ENCODE measurements at regions not wholly inside any gene's neighbourhood (a gene's known extent, or its start where the extent isn't known, plus 50 kb on each side); places are given as distances from the start of the nearest gene placed in this dataset.

- DNase-seq (ENCODE audit: low spot score), result peak; percentile 51
Measured at GRCh38 chr18:11553098-11553940, 56.1 kb upstream of the SLC35G4 start.

DNA sequence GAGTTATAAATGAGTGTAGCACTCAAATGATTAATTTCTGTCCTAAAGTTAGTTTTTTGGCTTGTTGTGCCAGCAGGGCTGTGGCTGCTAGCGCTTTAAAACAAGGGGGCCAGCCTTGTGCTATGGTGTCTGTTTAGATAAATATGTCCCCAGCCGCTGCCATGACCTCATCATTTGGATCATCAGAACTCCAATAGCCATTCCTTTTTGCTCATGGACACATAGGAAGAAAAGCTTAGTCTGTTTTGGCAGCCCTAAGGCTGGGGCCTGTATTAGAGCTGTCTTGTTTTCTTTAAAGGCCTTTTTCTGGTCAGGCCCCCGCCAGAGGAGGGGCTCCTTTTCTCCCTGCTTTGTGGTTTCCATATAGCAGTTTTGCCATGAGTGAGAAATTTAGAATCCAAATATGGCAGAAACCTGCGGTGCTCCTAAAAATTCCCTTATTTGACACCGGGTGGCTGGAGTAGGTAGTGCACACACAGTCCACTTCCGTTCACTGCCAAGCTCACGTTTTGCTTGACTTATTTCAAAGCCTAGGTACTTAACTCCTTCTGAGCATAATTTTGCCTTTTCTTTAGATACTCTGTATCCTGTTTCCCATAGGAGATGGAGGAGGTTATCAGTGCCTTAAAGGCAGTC lies 60.4 kb upstream of the SLC35G4 start:
- DNase-seq (ENCODE audit: low spot score), result no peak

DNA sequence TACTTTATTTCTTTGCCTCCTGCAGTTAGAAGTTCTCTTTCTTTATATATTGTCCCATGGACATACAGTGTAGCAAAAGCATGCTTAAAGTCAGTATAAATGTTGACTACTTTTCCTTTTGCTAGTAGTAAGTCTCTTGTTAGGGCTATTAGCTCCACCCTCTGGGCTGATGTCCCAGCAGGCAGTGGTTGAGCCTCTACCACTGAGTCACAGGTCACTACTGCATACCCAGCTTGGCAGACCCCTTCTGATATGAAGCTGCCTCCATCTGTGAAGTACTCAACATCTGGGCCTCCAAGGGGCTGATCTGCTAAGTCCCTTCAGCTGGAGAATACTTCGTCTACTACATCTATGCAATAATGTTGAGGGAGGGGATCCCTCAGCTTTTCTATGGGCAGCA lies 61.0 kb upstream of the SLC35G4 start:
- DNase-seq (ENCODE audit: low spot score), result no peak

DNA sequence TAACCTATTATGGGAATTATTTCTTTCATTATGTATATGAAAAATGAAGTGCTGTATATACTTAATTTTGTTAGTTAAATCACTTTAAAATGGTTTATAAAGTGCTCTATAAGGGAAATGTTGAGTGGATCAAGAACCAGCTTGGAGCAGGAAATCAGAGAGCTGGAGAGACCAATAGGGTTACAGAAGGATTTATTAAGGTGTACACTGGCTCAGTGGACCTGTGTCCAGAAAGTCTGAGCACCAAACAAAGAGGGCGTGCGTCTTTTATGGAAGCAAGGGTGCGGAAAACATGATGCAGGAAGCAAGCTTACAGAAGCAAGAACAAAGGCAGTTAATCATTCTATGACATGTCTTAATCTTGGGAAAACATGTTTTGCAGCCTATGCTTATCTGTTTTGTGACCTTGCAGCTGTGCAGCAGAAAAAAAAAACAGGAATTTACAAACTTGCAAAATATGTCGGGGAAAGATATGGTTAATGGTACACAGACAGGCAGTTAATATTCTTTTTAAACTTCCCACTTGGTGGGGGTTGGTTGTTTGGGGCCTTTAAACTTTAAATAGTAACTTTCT lies 65.2 kb upstream of the SLC35G4 start:
- no peak for DNase-seq (ENCODE audit: low spot score)

- DNase-seq (ENCODE audit: low spot score), result no peak
Measured at GRCh38 chr18:11541179-11541578, 68.2 kb upstream of the SLC35G4 start.

DNA sequence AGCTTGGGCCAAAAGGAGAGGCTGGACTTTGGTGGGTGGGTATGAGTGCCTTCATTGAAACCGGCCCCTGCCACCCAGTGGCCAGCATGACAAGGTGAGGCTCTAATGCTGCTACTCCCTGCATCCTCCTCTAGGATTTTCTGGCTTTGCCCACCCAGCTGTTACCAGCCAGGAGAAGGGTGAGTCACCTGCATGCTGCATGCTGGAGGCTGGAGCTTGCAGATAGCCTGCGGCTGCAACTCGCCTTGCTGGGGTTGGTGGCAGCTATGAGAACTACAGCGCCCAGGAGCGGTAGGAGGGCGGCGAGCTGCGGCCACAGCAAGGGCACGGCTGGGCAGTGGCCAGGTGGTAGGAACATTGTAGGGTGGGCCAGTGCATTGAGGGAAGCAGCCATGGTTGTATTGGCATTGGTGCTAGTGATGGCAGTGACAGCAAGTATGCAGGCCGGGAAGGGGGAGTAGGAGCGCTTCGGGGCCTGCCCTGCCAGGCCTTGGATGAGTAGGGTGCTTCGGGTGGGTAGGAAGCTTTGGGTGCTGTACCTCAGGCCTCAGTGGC lies 75.4 kb upstream of the SLC35G4 start:
- no peak for DNase-seq (ENCODE audit: low spot score)

- DNase-seq (ENCODE audit: low spot score), result no peak
Measured at GRCh38 chr18:11533513-11533890, 75.9 kb upstream of the SLC35G4 start.

DNA sequence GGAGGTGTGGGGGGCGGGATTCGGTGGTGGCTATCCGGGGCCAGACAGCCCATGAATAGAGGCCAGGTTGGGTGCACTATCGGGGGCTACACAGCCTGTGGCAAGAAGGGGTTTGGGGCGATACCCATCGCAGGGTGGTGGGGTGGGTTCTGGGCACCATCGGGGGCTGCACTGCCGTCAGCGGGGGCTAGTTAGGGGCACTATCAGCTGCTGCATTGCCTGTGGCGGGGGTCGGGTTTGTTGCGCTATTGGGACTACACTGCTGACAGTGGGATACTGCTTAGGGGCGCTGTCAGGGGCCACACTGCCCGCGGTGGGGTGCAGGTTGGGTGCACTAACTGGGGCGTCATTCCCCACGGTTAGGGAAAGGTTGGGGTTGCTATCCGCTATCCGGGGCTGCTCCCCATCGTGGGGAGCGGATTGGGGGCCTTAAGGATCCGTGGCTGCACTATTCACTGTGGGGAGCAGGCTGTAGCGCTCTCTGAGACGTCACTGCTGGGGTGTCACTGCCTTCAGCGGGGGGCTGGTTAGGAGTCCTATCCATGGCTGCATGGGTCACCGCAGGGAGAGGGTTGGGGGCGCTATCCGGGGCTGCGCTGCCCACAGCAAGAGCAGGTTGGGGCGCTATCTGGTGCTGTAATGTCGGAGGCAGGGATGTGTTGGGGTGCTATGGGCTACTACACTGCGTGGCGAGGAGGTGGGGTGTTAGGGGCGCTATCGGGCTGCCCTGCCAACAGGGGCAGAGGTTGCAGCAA lies 76.5 kb upstream of the SLC35G4 start:
- DNase-seq (ENCODE audit: low spot score), result no peak

DNA sequence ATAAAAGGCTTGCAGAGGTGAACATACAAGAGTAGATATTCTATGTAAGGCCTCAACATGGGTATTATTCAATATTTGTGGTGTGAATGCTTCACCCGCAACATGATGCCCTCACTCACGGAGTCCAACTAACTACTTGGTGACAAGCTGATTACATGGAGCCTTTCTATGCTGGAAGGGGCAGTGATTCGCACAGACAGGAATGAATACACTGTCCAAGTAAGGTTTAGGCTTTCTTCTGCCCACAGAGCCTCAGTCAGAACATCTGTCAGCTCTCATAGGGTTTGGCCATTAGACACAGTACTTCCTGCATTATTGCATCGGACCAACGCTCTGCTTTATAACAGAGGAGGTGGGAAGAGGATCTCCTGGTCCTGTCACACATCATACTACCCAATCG lies 80.3 kb upstream of the SLC35G4 start:
- DNase-seq (ENCODE audit: low spot score), result no peak

GRCh38 chr18:11526675-11527074 lies 82.7 kb upstream of the SLC35G4 start:
- DNase-seq (ENCODE audit: low spot score), result no peak

- no peak for DNase-seq (ENCODE audit: low spot score)
Measured at GRCh38 chr18:11523804-11524203, 85.6 kb upstream of the SLC35G4 start.

DNA sequence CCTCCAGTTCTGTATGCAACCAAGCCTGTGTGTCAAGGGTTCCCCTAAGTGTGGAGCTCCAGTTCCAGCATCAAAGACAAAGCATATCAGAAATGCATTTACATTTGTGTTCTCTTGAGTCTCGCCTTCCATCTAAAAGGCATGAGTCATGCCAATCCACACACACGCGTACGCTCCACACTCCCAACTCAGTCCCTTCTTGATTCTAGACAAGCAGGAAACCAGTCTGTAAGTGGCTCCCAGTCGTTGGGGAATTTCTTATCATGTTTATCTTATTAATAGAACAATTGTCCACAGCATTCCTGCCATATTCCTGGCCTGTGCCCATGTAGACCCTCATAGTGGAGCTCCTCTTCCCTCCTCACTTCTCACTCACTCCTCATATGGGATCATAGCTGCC lies 86.4 kb upstream of the SLC35G4 start:
- no peak for DNase-seq (ENCODE audit: low spot score)

DNA sequence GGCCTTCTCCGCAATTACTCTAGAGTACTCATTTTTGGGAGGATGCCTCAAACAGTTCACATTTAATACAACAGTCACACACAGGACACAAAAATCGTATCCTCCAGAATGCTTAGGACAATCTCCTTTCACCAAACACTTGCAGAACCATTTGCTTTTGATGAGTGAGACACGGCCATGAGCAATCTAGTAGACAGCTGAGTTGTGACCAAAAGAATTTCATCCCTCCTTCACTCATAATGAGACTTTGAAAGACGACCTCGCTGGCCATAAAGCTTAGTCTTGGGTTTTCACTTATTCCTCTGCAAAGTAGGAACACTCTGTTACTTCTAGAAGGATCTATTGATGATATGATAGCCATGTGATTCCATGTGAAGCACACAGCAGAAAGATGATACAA lies 87.5 kb upstream of the SLC35G4 start:
- no peak for DNase-seq (ENCODE audit: low spot score)

DNA sequence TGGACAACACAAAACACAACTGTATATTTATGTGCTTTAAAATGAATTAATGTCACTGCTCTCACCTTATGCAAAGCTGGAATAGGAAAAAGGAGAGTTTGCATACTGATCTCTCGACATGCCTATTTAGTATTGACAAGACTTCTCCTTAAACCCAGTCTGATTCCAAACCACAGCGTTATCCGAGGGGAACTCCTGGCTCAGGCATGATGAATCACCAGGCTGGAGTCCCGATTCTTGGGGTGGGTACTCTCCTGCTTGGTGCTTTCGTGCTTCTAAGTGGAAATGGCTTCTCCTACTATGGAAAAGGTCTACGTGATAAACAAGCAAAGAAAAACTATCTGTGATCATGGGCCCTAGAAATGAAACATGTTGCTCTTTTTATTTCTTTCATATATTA lies 88.9 kb upstream of the SLC35G4 start:
- no peak for DNase-seq (ENCODE audit: low spot score)

- peak; percentile 68 for DNase-seq (ENCODE audit: low spot score)
Measured at GRCh38 chr18:11518788-11519685, 90.4 kb upstream of the SLC35G4 start.

GRCh38 chr18:11517704-11518103 lies 91.7 kb upstream of the SLC35G4 start:
- no peak for DNase-seq (ENCODE audit: low spot score)

DNA sequence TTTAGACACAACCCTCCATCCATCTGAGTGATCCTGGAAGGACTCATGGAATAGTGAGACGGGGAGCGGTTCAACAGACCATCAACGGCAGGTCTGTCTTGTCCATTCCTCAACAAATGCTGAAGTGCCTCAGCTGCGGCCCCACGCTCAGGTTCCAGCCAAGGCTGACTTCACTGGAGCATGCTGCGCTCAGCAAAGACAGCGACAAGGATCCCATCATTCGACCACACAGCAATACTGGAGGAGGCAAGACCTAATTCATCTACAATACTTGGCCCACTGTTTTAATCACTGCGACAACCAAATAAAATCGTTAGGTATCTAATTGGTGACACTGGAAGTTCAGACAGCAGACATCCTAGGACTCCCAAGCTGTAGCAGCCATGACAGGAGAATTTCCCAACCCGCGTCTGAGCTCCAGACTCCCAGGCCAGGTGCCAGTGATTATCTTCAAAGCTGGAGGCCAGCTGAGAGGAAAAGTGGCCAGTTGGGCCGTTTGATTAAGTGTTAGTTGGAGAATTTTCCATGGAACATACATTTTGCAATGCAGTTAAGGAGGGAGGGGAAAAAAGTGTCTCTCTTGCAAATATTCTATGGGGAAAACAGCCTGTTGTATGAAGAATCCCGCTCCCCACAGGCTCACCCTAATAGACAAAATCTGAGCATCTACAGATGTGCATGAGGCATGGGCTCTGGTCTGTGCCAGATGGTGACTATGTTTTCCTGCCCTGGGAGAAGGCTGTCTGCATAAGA lies 92.5 kb upstream of the SLC35G4 start:
- no peak for DNase-seq (ENCODE audit: low spot score)

DNA sequence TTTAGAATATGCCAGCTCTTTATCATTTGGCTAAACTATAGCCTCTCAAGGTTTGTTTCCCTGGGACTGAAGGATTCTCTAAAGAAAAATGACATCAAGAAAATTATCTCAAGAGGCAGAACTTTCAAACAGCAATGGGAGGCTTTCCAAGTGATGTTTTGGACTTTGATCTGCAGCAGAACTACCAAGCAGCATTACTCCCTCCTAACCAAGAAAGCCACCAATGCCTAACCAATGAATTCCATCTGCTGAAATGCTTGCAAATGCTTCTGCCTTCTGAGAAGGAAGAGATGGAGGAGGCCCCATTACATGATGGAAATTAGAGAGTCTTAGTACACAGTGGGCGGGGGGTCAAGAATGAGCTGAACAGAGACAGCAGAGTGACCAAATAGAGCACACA lies 95.1 kb upstream of the SLC35G4 start:
- DNase-seq (ENCODE audit: low spot score), result no peak

- DNase-seq (ENCODE audit: low spot score), result no peak
Measured at GRCh38 chr18:11512096-11513025, 97.0 kb upstream of the SLC35G4 start.

All from germinal center (tissue), 1 donor.